Naive thymus-derived CD8-positive, alpha-beta T cell (primary cell): ENCODE measurements at regions not wholly inside any gene's neighbourhood (a gene's known extent, or its start where the extent isn't known, plus 50 kb on each side); places are given as distances from the start of the nearest gene placed in this dataset.

Experiments used
- ATAC-seq, 2 donors: fragments of 150-1000 bp; cut with Tn5 transposase in 1 of 2; sonication (Bioruptor Pico), chemical (Tn5 transposase) in 1 of 2; 1 replicate in 1 of 2; 2 replicates in 1 of 2; pipeline ENCODE4 v1.10.0; 2021; ENCODE audit warnings: mild to moderate bottlenecking in 2 of 2, moderate library complexity in 2 of 2
- POLR2A ChIA-PET: fragments of 350-600 bp; sonication (Branson Sonifier 250); formaldehyde crosslinking; loops from one replicate; lab custom pipeline; 2021; ENCODE audit warnings: antibody characterized with exemption; lab: Charles Lee
- DNase-seq, 10 donors: peaks; one replicate each; pipeline versions ENCODE4 v3.0.0 to v3.0.0-alpha.2; 2020 to 2022
- H3K27ac Mint-ChIP-seq, 10 donors: one replicate each; pipeline ENCODE4 v1.8.0; 2020 to 2022; ENCODE audit warnings: mild to moderate bottlenecking in 10 of 10, mixed read lengths in 10 of 10, moderate library complexity in 4 of 10, inconsistent platforms in 1 of 10
- H3K27me3 Mint-ChIP-seq, 5 donors: one replicate each; pipeline ENCODE4 v1.8.0; 2021 to 2022; ENCODE audit warnings: mixed read lengths in 5 of 5
- H3K36me3 Mint-ChIP-seq, 3 donors: one replicate each; pipeline ENCODE4 v1.8.0; 2020 to 2022; ENCODE audit warnings: mixed read lengths in 3 of 3, mild to moderate bottlenecking in 2 of 3, inconsistent platforms in 1 of 3
- H3K4me1 Mint-ChIP-seq, 4 donors: one replicate each; pipeline ENCODE4 v1.8.0; 2021 to 2022; ENCODE audit warnings: mixed read lengths in 4 of 4
- H3K4me3 Mint-ChIP-seq, 10 donors: one replicate each; pipeline ENCODE4 v1.8.0; 2020 to 2022; ENCODE audit warnings: mild to moderate bottlenecking in 10 of 10, mixed read lengths in 10 of 10, moderate library complexity in 6 of 10, inconsistent platforms in 1 of 10
- H3K9me3 Mint-ChIP-seq, 9 donors: one replicate each; pipeline ENCODE4 v1.8.0; 2020 to 2022; ENCODE audit warnings: mixed read lengths in 9 of 9, mild to moderate bottlenecking in 3 of 9, inconsistent platforms in 1 of 9, moderate library complexity in 1 of 9

DNA sequence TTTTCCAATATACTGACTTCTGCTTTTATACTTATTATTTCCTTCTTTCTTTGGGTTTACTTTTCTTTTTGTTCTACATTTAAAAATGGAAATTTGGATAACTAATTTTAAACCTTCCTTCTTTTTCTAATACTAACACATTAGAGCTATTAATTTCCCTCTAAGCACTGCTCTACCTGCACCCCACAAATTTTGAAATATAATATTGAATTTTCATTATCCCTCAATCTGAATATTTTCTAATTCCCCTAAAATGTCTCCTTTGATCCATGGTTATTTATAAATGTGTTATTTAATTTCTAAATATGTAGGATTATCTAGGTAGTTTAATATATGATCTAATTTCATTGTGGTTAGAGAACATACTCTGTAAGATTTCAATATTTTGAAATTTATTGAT lies 63.4 kb upstream of the LGALSL start:
- H3K9me3 Mint-ChIP-seq = peaks cover 6 to 24% (median 14%) of the 10 kb centered on the region in 9 donors
- ATAC-seq = no peak

DNA sequence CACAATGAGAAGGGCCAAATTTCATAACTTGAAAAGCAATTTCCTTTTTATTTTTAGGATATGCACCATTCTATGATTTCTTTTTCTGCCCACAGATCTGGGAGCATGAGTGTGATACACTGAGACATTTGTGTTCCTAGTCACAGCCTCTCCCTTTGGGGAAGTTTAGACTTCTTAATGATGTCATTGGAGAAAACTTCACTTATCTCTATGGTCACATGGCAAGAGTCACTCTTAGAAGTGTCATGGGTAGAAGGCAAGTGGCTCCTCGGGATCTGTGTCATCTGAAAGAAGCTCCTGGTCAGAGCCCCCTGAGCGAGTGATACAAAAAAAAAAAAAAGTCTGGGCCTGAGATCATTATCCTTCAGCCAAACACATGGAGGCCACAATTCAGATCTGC lies 62.5 kb upstream of the LGALSL start:
- Mint-ChIP-seq H3K36me3 (peaks cover 0 to 18% (median 15%) of the 10 kb centered on the region in 3 donors), H3K4me3 (no peak overlapping the region), H3K9me3 (peaks cover 6 to 24% (median 14%) of the 10 kb centered on the region in 9 donors), H3K27me3 (peaks cover 0 to 5% (median 1%) of the 10 kb centered on the region in 5 donors), H3K4me1 (no peaks in the 10 kb centered on the region), H3K27ac (no peak overlapping the region)
- ATAC-seq = no peak
- POLR2A ChIA-PET = no interaction called here
- no peak for DNase-seq

More for the DNA sequence above, 63.4 kb upstream of the LGALSL start:
- Mint-ChIP-seq H3K27me3 (peaks cover 0 to 5% (median 1%) of the 10 kb centered on the region in 5 donors), H3K4me1 (no peaks in the 10 kb centered on the region), H3K4me3 (no peak overlapping the region), H3K36me3 (peaks cover 0 to 18% (median 15%) of the 10 kb centered on the region in 3 donors), H3K27ac (no peak overlapping the region)
- DNase-seq = no peak
- POLR2A ChIA-PET = no interaction called here

DNA sequence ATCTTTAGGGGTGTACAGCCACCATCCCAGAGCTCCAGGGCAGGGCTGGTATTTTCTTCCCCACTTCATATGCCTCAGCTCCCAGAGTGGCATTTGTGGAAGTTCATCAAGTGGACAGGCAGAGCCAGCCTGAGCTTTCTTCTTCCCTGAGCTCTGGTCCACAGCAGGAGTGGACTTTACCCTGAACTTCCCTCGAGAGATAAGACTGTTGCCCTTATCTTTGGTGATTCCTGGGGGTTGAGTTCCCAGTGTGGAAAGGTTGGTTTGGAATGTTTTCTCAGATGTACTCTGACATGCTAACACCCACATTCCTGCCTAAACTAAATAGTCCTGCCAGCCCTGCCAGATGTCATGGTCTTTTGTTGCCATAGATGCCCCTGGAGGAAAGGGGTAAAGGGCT lies 62.0 kb upstream of the LGALSL start:
- H3K4me1 Mint-ChIP-seq = no peaks in the 10 kb centered on the region
- no peak overlapping the region for H3K27ac Mint-ChIP-seq
- DNase-seq = no peak
- ATAC-seq = no peak
- peaks cover 0 to 18% (median 15%) of the 10 kb centered on the region in 3 donors for H3K36me3 Mint-ChIP-seq
- no peak overlapping the region for H3K4me3 Mint-ChIP-seq
- POLR2A ChIA-PET = no interaction called here
- H3K9me3 Mint-ChIP-seq = peaks cover 6 to 24% (median 14%) of the 10 kb centered on the region in 9 donors
- H3K27me3 Mint-ChIP-seq = peaks cover 0 to 5% (median 3%) of the 10 kb centered on the region in 5 donors

DNA sequence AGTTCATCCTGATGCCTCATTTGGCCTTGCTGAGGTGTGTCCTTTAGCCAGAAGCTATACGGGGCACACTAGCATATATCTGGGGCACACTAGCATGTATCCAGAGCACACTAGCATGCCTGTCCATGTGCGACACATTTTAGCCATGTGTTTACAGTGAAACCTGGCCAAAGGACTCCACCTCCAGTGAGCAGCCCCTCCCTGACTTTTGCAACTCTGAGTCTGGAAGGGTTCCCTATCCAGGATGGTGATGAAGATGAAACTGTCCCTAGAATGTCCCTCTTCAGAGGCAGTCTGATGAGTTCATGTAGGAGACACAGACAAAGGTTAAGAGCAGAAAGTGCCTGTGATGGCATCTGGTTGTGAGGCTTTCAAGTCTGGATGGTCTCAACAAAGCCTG lies 61.4 kb upstream of the LGALSL start:
- Mint-ChIP-seq H3K9me3 (peaks cover 6 to 24% (median 14%) of the 10 kb centered on the region in 9 donors), H3K27me3 (peaks cover 0 to 5% (median 3%) of the 10 kb centered on the region in 5 donors), H3K4me3 (no peak overlapping the region), H3K27ac (no peak overlapping the region), H3K4me1 (no peaks in the 10 kb centered on the region), H3K36me3 (peaks cover 0 to 18% (median 15%) of the 10 kb centered on the region in 3 donors)
- ATAC-seq (no peak), DNase-seq (no peak)
- POLR2A ChIA-PET = no interaction called here

DNA sequence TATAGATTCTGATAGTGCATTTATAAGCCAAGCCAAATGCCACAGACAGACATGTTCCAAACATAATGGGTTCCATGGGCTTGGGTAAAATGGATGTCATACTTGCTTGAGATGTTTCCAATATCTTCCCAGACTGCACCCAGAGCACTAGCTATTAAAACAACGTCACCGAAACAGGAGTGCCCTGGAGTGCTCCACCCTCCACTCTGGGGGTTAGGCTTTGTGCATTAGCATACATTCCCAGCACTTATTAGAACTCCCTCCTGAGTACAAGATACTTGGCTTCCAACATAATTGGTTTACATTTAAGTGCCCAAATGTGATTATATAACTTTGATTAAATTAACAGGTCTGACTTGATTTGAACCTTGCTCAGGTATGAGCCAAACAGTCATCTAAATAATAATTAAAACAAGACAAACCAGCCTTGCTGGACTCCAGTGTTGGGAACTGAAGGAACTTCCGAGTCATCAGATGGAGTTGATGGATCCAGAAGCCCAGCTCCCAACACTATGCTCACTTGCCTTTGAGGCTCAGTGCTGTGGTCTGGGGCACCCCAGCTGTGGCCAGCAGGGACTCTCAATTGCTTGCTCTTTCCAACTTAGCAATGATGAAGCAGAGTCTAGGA lies 60.5 kb upstream of the LGALSL start:
- H3K27me3 Mint-ChIP-seq = peaks cover 0 to 6% (median 3%) of the 10 kb centered on the region in 5 donors
- no peak overlapping the region for H3K27ac Mint-ChIP-seq
- ATAC-seq (no peak), DNase-seq (no peak)
- no peaks in the 10 kb centered on the region for H3K4me1 Mint-ChIP-seq
- peaks cover 0 to 18% (median 15%) of the 10 kb centered on the region in 3 donors for H3K36me3 Mint-ChIP-seq
- POLR2A ChIA-PET = no interaction called here
- H3K4me3 Mint-ChIP-seq = no peak overlapping the region
- peaks cover 6 to 24% (median 14%) of the 10 kb centered on the region in 9 donors for H3K9me3 Mint-ChIP-seq

DNA sequence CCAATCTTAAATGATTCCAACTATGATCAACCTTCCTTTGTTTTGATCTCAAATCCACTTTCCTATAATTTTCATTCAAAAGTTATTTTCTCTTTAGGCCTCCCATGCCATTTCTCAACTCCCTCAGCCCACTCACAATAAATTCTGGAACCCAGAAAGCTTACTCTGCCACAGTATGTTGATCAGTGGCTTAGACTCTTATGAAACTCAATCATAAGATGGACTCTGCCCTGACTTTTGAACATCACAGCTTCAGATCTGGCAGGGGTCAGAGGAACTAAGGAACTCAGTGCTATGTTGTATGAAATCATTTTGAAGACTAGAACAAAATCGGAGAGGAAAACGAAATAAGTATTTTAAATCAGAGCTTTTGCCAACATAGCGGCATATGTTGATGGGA lies 59.8 kb upstream of the LGALSL start:
- peaks cover 0 to 8% (median 2%) of the 10 kb centered on the region in 5 donors for H3K27me3 Mint-ChIP-seq
- POLR2A ChIA-PET = no interaction called here
- peaks cover 6 to 24% (median 14%) of the 10 kb centered on the region in 9 donors for H3K9me3 Mint-ChIP-seq
- H3K36me3 Mint-ChIP-seq = peaks cover 0 to 18% (median 15%) of the 10 kb centered on the region in 3 donors
- H3K4me3 Mint-ChIP-seq = no peak overlapping the region
- no peak for DNase-seq
- H3K4me1 Mint-ChIP-seq = no peaks in the 10 kb centered on the region
- no peak overlapping the region for H3K27ac Mint-ChIP-seq
- ATAC-seq = no peak

DNA sequence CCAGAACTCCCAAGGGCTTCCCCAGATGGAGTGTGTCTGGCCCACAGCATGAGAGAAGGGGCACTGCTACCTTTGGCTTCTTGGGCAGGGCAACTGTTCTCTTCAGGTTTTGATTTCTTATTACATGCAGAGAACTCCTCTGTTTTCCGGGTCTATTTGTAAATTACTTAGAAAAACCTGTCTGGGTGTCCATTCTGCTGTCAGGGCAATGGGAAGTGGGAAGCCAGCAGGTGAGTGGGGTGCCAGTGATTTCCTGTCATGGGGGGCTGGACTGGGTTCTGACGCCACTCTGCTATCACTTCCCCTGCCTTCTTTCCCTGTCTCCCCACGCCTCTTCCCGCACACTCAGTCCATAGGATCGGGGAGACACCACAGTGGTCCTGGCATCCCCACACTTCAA lies 58.0 kb upstream of the LGALSL start:
- Mint-ChIP-seq H3K4me3 (no peak overlapping the region), H3K9me3 (peaks cover 3 to 11% (median 5%) of the 10 kb centered on the region in 9 donors), H3K4me1 (no peaks in the 10 kb centered on the region), H3K36me3 (peaks cover 0 to 10% (median 7%) of the 10 kb centered on the region in 3 donors), H3K27me3 (peaks cover 0 to 6% (median 2%) of the 10 kb centered on the region in 5 donors), H3K27ac (no peak overlapping the region)
- ATAC-seq (no peak), DNase-seq (no peak)
- POLR2A ChIA-PET = no interaction called here

DNA sequence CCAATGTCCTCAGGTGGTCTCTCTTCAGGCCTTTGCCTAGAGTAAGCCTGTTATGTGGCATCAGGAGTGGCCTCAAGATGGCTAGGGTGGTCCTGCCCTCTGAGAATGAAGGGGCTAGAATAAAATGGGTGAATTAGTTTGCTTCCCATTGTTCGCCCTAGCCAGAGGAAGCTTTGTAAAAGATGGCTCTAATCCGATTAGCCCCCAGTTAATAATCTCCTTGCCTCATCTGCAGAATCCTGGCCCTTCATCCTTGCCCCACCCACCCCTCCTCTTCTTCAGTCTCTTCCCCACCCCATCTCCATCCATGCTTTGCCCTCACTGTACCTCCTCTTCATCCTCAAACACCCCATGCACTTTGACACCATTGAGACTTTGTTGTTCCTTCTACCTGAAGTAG lies 57.4 kb upstream of the LGALSL start:
- DNase-seq = no peak
- POLR2A ChIA-PET = no interaction called here
- no peak for ATAC-seq

DNA sequence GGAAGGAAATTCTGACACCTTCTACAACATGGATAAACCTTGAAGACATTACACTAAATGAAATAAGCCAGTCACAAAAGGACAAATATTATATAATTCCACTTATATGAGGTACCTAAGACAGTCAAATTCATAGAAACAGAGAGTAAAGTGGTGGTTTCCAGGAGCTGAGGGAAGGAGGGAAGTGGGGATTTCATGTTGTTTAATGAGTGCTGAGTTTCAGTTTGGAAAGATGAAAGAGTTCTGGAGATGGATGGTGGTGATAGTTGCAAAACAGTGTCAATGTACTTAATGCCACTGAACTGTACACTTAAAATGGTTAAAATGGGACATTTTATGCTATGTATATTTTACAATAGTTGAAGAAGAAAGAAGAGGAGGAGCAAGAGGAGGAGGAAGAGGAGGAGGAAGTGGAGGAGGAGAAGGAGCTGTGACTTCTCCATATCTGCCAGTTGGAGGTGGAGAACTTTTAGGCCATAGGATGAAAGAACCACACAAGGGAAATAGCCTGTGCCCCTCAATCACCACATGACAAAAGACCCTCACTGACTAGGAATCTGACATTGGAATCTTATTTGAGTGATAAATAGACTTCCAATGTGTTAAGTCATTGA lies 55.3 kb upstream of the LGALSL start:
- DNase-seq = no peak
- Mint-ChIP-seq H3K36me3 (no peaks in the 10 kb centered on the region), H3K9me3 (no peaks in the 10 kb centered on the region), H3K27ac (no peak overlapping the region), H3K4me3 (no peak overlapping the region), H3K27me3 (peaks cover 0 to 6% (median 0%) of the 10 kb centered on the region in 5 donors), H3K4me1 (peaks cover 0 to 1% (median under 1%) of the 10 kb centered on the region in 4 donors)
- POLR2A ChIA-PET = no interaction called here
- ATAC-seq = no peak

More for the DNA sequence above, 57.4 kb upstream of the LGALSL start:
- H3K4me1 Mint-ChIP-seq = no peaks in the 10 kb centered on the region
- H3K36me3 Mint-ChIP-seq = peaks cover 0 to 4% (median 3%) of the 10 kb centered on the region in 3 donors
- H3K27me3 Mint-ChIP-seq = peaks cover 0 to 6% (median 2%) of the 10 kb centered on the region in 5 donors
- no peak overlapping the region for H3K4me3 Mint-ChIP-seq
- H3K27ac Mint-ChIP-seq = no peak overlapping the region
- H3K9me3 Mint-ChIP-seq = peaks cover 0 to 6% (median 3%) of the 10 kb centered on the region in 9 donors

DNA sequence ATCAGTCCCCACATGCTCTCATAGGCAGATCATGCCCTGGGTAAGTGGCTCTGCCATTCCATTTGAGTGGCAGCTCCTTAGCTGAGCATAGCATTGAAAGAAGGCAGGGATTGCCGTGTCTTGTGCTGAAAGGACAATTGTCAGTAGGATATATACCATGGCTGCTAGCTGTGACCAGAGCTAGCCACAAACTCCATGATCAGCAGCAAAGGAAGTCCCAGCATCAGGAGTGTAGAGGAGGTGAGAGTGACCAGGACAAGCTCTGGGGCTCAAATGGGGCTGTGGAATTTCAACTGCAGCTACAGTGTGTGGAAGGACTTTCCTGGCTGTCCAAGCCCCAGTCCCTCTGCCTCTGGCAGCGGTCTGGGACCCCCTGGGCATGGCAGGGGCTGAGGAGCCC lies 54.4 kb upstream of the LGALSL start:
- DNase-seq (no peak), ATAC-seq (no peak)
- Mint-ChIP-seq H3K27me3 (peaks cover 0 to 3% (median 0%) of the 10 kb centered on the region in 5 donors), H3K4me3 (no peak overlapping the region), H3K9me3 (no peaks in the 10 kb centered on the region), H3K36me3 (no peaks in the 10 kb centered on the region), H3K4me1 (peaks cover 0 to 6% (median 3%) of the 10 kb centered on the region in 4 donors), H3K27ac (no peak overlapping the region)
- POLR2A ChIA-PET = no interaction called here

DNA sequence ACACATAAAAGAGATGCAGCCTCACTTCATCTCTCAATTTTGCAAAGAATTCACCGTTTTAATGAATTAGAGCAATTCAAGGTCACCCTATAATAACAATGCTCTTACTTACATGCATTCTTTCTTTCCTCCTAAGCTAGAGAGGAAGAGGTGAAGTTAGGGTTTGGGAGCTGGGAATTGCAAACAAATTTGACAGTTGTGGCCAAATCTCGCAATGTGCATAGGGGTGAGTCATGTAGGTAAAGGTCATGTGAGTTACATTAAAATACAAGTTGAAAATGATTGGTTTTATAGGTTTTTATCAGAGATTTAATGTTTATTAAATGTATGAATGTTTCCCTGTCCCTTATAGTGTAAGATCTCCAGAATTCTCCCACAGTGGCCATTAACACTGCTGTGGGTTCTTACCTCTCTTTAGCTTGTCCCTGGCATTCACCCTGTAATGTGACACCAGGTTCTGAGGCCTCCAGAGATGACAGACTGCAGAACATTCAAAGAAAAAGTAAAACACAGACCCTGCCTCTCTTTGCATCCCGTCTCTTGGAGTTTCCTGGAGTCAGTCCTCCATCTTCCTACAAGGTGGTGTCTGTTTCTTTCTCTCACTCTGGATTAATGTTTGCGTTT lies 53.7 kb upstream of the LGALSL start:
- Mint-ChIP-seq H3K27me3 (peaks cover 0 to 3% (median 0%) of the 10 kb centered on the region in 5 donors), H3K36me3 (no peaks in the 10 kb centered on the region), H3K4me1 (peaks cover 0 to 6% (median 3%) of the 10 kb centered on the region in 4 donors), H3K27ac (no peak overlapping the region), H3K9me3 (no peaks in the 10 kb centered on the region), H3K4me3 (no peak overlapping the region)
- POLR2A ChIA-PET = no interaction called here
- ATAC-seq = no peak
- DNase-seq = no peak

DNA sequence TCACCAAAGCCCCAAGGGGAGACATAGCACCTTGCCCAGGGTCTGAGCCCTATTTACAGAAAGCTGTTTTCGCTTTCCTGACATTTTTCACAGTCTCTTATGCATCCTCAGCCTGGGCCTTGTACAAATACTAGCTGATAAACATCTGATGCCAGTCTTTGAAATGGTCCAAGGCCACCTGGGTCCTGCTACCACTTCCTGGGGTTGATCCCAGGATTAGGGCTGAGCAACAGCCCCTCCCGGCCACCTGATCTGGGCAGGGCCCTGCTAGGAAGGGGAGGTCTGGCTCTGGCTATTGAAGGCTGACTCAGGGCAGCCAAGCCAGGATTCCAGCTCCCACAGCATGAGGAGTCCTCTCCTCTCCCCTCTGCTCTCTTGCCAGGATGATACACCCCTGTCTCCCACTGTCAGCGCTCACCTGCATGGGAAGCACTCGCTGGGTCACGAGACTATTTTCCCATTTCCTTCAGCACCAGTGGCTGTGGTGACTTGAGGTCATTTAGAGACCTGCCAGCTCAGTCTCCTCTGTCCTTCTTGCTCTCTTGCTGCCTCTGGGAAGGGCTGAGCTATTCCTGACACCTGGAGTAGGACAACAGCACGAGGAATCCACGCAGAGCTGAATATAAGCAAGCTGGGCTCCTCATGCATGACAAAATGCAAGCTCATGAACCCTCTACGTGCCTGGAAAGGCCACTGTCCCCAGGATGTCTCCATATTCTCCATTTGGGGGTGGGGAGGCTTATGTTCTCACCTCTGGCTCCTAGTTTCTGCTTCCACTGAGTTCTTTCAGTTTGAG lies 53.0 kb upstream of the LGALSL start:
- H3K27me3 Mint-ChIP-seq = peaks cover 0 to 3% (median under 1%) of the 10 kb centered on the region in 5 donors
- H3K9me3 Mint-ChIP-seq = no peaks in the 10 kb centered on the region
- H3K4me3 Mint-ChIP-seq = no peak overlapping the region
- DNase-seq (no peak), ATAC-seq (no peak)
- POLR2A ChIA-PET = no interaction called here
- H3K4me1 Mint-ChIP-seq = peaks cover 0 to 6% (median 3%) of the 10 kb centered on the region in 4 donors
- H3K36me3 Mint-ChIP-seq = no peaks in the 10 kb centered on the region
- peak overlapping the region in 1 of 10 donors; percentile 21 for H3K27ac Mint-ChIP-seq
